ENCODE measurements at regions not wholly inside any gene's neighbourhood (a gene's known extent, or its start where the extent isn't known, plus 50 kb on each side); places are given as distances from the start of the nearest gene placed in this dataset.
A peak's percentile ranks its signal among the peaks of the same experiment; 100 is the strongest.
"Not testable (repeated sequence)": the region's sequence is repeated elsewhere in the genome, so short reads cannot be mapped to it uniquely, and the experiment has no call there.

- DNase-seq (ENCODE audit: low read depth, low spot score), result no peak
- no peak for TF ChIP-seq CTCF (IDR thresholded peaks at IDR 0.05; ENCODE audit: low read depth, low read length)
- H3K4me3 ChIP-seq (ENCODE audit: low read depth, low read length), result no peak overlapping the region
- in situ Hi-C loops (cut with HindIII; ENCODE audit: low sequenced_read_pairs), result no loop called here
Observed at GRCh38 chr4:184335520-184335919, 117.8 kb upstream of the ENPP6 start.

- DNase-seq (ENCODE audit: low read depth, low spot score); H3K4me3 ChIP-seq (ENCODE audit: low read depth, low read length); in situ Hi-C loops (cut with HindIII; ENCODE audit: low sequenced_read_pairs): not testable (repeated sequence)
Observed at GRCh38 chr4:184333446-184333845, 115.8 kb upstream of the ENPP6 start.

- H3K4me3 ChIP-seq (ENCODE audit: low read depth, low read length), result no peak overlapping the region
- TF ChIP-seq CTCF (IDR thresholded peaks at IDR 0.05; ENCODE audit: low read depth, low read length), result no peak
- in situ Hi-C loops (cut with HindIII; ENCODE audit: low sequenced_read_pairs), result no loop called here
- no peak for DNase-seq (ENCODE audit: low read depth, low spot score)
Observed at GRCh38 chr4:184331268-184331995, 113.8 kb upstream of the ENPP6 start.

GRCh38 chr4:184330517-184331094 lies 112.9 kb upstream of the ENPP6 start:
- DNase-seq (ENCODE audit: low read depth, low spot score); in situ Hi-C loops (cut with HindIII; ENCODE audit: low sequenced_read_pairs); H3K4me3 ChIP-seq (ENCODE audit: low read depth, low read length): not testable (repeated sequence)

- peak; percentile 31 for DNase-seq (ENCODE audit: low read depth, low spot score)
- in situ Hi-C loops (cut with HindIII; ENCODE audit: low sequenced_read_pairs), result no loop called here
- TF ChIP-seq CTCF (IDR thresholded peaks at IDR 0.05; ENCODE audit: low read depth, low read length), result no peak
- no peak overlapping the region for H3K4me3 ChIP-seq (ENCODE audit: low read depth, low read length)
Observed at GRCh38 chr4:184329659-184330400, 112.2 kb upstream of the ENPP6 start.

- in situ Hi-C loops (cut with HindIII; ENCODE audit: low sequenced_read_pairs), result no loop called here
- H3K4me3 ChIP-seq (ENCODE audit: low read depth, low read length), result no peak overlapping the region
- TF ChIP-seq CTCF (IDR thresholded peaks at IDR 0.05; ENCODE audit: low read depth, low read length), result no peak
- DNase-seq (ENCODE audit: low read depth, low spot score), result no peak
Observed at GRCh38 chr4:184329235-184329634, 111.6 kb upstream of the ENPP6 start.

- TF ChIP-seq CTCF (IDR thresholded peaks at IDR 0.05; ENCODE audit: low read depth, low read length), result no peak
- no peak for DNase-seq (ENCODE audit: low read depth, low spot score)
- in situ Hi-C loops (cut with HindIII; ENCODE audit: low sequenced_read_pairs), result no loop called here
- H3K4me3 ChIP-seq (ENCODE audit: low read depth, low read length), result no peak overlapping the region
Observed at GRCh38 chr4:184328022-184328736, 110.5 kb upstream of the ENPP6 start.
